PC-9 (cell line): ENCODE measurements at regions not wholly inside any gene's neighbourhood (a gene's known extent, or its start where the extent isn't known, plus 50 kb on each side); places are given as distances from the start of the nearest gene placed in this dataset.
A peak's percentile ranks its signal among the peaks of the same experiment; 100 is the strongest.

Experiments
- BruUV-seq: library from RNA; stranded (reverse); fragments of 400-500 nt; replicated peaks from 2 replicates; lab custom pipeline; 2021; lab: Mats Ljungman, UMichigan
- CTCF ChIA-PET: fragments of 300-600 bp; sonication (Branson Sonifier 250); formaldehyde crosslinking; loops from one replicate; lab custom pipeline; 2022; ENCODE audit warnings: antibody characterized with exemption; lab: Charles Lee
- POLR2A ChIA-PET: fragments of 300-600 bp; sonication (Branson Sonifier 250); formaldehyde crosslinking; loops from one replicate; lab custom pipeline; 2022; ENCODE audit warnings: antibody characterized with exemption; ENCODE audit not compliant: unreplicated experiment; lab: Charles Lee
- DNase-seq, 2 experiments: peaks; one replicate each; pipeline versions ENCODE4 v3.0.0 to v3.0.0-alpha.2; 2015 to 2022; ENCODE audit warnings: mixed read lengths in 1 of 2
- H2AFZ ChIP-seq: fragments of 200-600 bp; sonication (generic); 2 replicates; pipeline ENCODE4 v1.8.1; 2017; ENCODE audit warnings: antibody characterized with exemption
- H3F3A ChIP-seq: fragments of 200-600 bp; sonication (generic); 2 replicates; pipeline ENCODE4 v1.8.1; 2017; ENCODE audit warnings: antibody characterized with exemption, mild to moderate bottlenecking, low read depth; ENCODE audit not compliant: insufficient read depth
- H3K27ac ChIP-seq: fragments of 200-600 bp; sonication (generic); 2 replicates; pipeline ENCODE4 v1.6.1; 2016; ENCODE audit warnings: mixed run types
- H3K27me3 ChIP-seq: fragments of 200-600 bp; sonication (generic); 2 replicates; pipeline ENCODE4 v1.6.1; 2016; ENCODE audit warnings: low read depth, mixed run types; ENCODE audit not compliant: insufficient read depth
- H3K36me3 ChIP-seq: fragments of 200-600 bp; sonication (generic); 2 replicates; pipeline ENCODE4 v1.6.1; 2016; ENCODE audit warnings: low read depth, mixed run types
- H3K4me1 ChIP-seq: fragments of 200-600 bp; sonication (generic); replicated peaks from 2 replicates; pipeline ENCODE4 v1.6.1; 2016; ENCODE audit warnings: mixed run types; ENCODE audit not compliant: insufficient read depth
- H3K4me2 ChIP-seq: fragments of 200-600 bp; sonication (generic); 2 replicates; pipeline ENCODE4 v1.6.1; 2017; ENCODE audit warnings: mixed run types
- H3K4me3 ChIP-seq: fragments of 200-600 bp; sonication (generic); 2 replicates; pipeline ENCODE4 v1.6.1; 2016; ENCODE audit warnings: mixed run types
- H3K79me2 ChIP-seq: fragments of 200-600 bp; sonication (generic); 2 replicates; pipeline ENCODE4 v1.6.1; 2017; ENCODE audit warnings: low read depth, mixed run types
- H3K9me2 ChIP-seq: fragments of 200-600 bp; sonication (generic); 2 replicates; pipeline ENCODE4 v1.8.1; 2017; ENCODE audit warnings: mild to moderate bottlenecking; ENCODE audit not compliant: insufficient read depth
- H3K9me3 ChIP-seq: fragments of 200-600 bp; sonication (generic); 2 replicates; pipeline ENCODE4 v1.8.1; 2016; ENCODE audit warnings: low read depth; ENCODE audit not compliant: insufficient read depth
- H4K20me1 ChIP-seq: fragments of 200-600 bp; sonication (generic); 2 replicates; pipeline ENCODE4 v1.8.1; 2017; ENCODE audit not compliant: insufficient read depth
- CTCF ChIP-seq: fragments of 200-600 bp; sonication (generic); conservative IDR thresholded peaks from 2 replicates; pipeline ENCODE4 v1.6.1; 2017; ENCODE audit warnings: mixed run types, antibody characterized with exemption, mild to moderate bottlenecking, moderate library complexity
- EZH2 ChIP-seq: fragments of 200-600 bp; sonication (generic); IDR thresholded peaks from 2 replicates; pipeline ENCODE4 v1.8.0; 2017; ENCODE audit warnings: antibody characterized with exemption, low read depth
- intact Hi-C: fragments of 100-400 bp; cut with micrococcal nuclease; formaldehyde crosslinking; loops from one replicate; pipeline ENCODE4 v1.10.0; 2022; ENCODE audit not compliant: unreplicated experiment

- Histone ChIP-seq H4K20me1 (peaks cover 52% of the 10 kb centered on the region), H3K27ac (peak overlapping the region; percentile 66), H3K4me1 (peaks cover 63% of the 10 kb centered on the region), H3K9me2 (no peaks in the 10 kb centered on the region), H3K27me3 (no peaks in the 10 kb centered on the region), H3K4me2 (peak overlapping the region; percentile 65), H3K79me2 (peaks cover 90% of the 10 kb centered on the region), H3K4me3 (no peak overlapping the region), H3K36me3 (0 out of 2 replicates have a peak, but pooled peaks cover 5% of the 10 kb centered on the region), H3K9me3 (no peaks in the 10 kb centered on the region), H2AFZ (no peak overlapping the region), H3F3A (peaks cover 66% of the 10 kb centered on the region)
- TF ChIP-seq CTCF (peak; percentile 61), EZH2 (no peak)
- ChIA-PET CTCF (interaction anchor here (0.6 to 0.7 kb wide), 2 partner anchors 55 to 122 kb away, joined by 3 to 4 read pairs; no protein-coding TSS in a partner anchor), POLR2A (no interaction called here)
- intact Hi-C loops = loop anchor here (5.0 to 10.0 kb wide), 4 partner anchors 143 to 536 kb away; partner anchors contain the start of genes CCDC92, UBC and ZNF664
- DNase-seq = peak in 1 of 2 experiments; percentile 65
- BruUV-seq = no TSS peak
Measured at GRCh38 chr12:124510301-124510970, 57.0 kb downstream of the NCOR2 start.

- Histone ChIP-seq H3K4me3 (no peak overlapping the region), H3K27ac (peak overlapping the region; percentile 66), H3F3A (peaks cover 60% of the 10 kb centered on the region), H3K36me3 (0 out of 2 replicates have a peak, but pooled peaks cover 5% of the 10 kb centered on the region), H3K4me2 (peak overlapping the region; percentile 65), H2AFZ (no peak overlapping the region), H3K27me3 (no peaks in the 10 kb centered on the region), H3K9me2 (no peaks in the 10 kb centered on the region), H3K79me2 (peaks cover 90% of the 10 kb centered on the region), H3K4me1 (peaks cover 63% of the 10 kb centered on the region), H4K20me1 (peaks cover 59% of the 10 kb centered on the region), H3K9me3 (no peaks in the 10 kb centered on the region)
- TF ChIP-seq CTCF = no peak
- TF ChIP-seq EZH2 = no peak
- intact Hi-C loops = loop anchor here (2.0 to 10.0 kb wide), 7 partner anchors 57 to 535 kb away; partner anchors contain the start of genes CCDC92, UBC and ZNF664
- no TSS peak for BruUV-seq
- DNase-seq = peak; percentile 84 to 88
- ChIA-PET POLR2A (interaction anchor here (0.7 kb wide), 2 partner anchors 88 to 226 kb away, joined by 3 to 4 read pairs; no protein-coding TSS in a partner anchor), CTCF (interaction anchor here (0.6 to 0.7 kb wide), 2 partner anchors 121 to 122 kb away, joined by 3 to 4 read pairs; no protein-coding TSS in a partner anchor)
Measured at GRCh38 chr12:124509676-124510300, 57.6 kb downstream of the NCOR2 start.

GRCh38 chr12:124509300-124509675 lies 58.1 kb downstream of the NCOR2 start:
- Histone ChIP-seq H3K27me3 (no peaks in the 10 kb centered on the region), H3K4me1 (peaks cover 62% of the 10 kb centered on the region), H3K9me3 (no peaks in the 10 kb centered on the region), H4K20me1 (peaks cover 63% of the 10 kb centered on the region), H3K4me3 (no peak overlapping the region), H3K27ac (peak overlapping the region; percentile 66), H2AFZ (no peak overlapping the region), H3F3A (peaks cover 59% of the 10 kb centered on the region), H3K4me2 (peak overlapping the region; percentile 65), H3K79me2 (peaks cover 90% of the 10 kb centered on the region), H3K9me2 (no peaks in the 10 kb centered on the region), H3K36me3 (0 out of 2 replicates have a peak, but pooled peaks cover 5% of the 10 kb centered on the region)
- POLR2A ChIA-PET = interaction anchor here (0.7 kb wide), 2 partner anchors 87 to 226 kb away, joined by 3 to 4 read pairs; no protein-coding TSS in a partner anchor
- intact Hi-C loops = loop anchor here (2.0 to 5.0 kb wide), 3 partner anchors 56 to 218 kb away; no protein-coding TSS in a partner anchor
- TF ChIP-seq EZH2 (no peak), CTCF (no peak)
- DNase-seq = no peak
- no TSS peak for BruUV-seq
- CTCF ChIA-PET = interaction anchor here (0.6 kb wide), 1 partner anchor 120 kb away, joined by 3 read pairs; no protein-coding TSS in a partner anchor
